ENCODE measurements at regions not wholly inside any gene's neighbourhood (a gene's known extent, or its start where the extent isn't known, plus 50 kb on each side); places are given as distances from the start of the nearest gene placed in this dataset.

DNA sequence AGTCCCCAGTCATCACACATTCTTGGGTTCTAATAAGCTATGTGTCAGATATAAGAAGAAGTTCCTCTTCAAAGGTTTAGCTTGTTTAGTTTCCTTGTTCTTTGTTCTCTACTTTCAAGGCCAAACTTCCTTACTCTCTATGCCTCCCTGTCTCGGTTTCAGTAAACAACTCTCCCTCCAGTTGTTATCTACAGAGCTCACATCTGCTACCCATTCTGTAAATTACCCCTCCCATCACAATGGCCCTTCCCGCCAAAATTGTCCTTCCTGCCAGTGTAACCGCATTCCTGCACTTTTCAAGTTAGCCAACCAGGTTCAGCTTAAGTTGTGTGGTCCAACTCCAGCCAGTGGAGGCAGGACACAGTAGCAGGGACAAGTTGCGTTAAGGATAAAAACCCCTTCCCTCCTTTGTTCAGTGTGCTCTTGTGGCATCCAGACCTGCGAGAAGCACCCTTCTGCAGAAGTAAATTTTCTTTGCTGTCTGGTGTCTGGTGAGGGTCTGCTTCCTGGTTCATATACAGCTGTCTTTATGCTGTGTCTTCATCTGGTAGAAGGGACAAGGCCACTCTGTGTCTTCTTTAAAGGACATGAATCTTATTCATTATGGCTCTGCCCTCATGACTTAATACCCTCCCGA lies 342.1 kb upstream of the GRM7 start:
- H3K27ac ChIP-seq, result no peak overlapping the region
- H3K4me3 ChIP-seq, result no peak overlapping the region
- no peaks in the 10 kb centered on the region for H3K36me3 ChIP-seq
- H3K27me3 ChIP-seq, result no peaks in the 10 kb centered on the region
- TF ChIP-seq, protein P1, sequence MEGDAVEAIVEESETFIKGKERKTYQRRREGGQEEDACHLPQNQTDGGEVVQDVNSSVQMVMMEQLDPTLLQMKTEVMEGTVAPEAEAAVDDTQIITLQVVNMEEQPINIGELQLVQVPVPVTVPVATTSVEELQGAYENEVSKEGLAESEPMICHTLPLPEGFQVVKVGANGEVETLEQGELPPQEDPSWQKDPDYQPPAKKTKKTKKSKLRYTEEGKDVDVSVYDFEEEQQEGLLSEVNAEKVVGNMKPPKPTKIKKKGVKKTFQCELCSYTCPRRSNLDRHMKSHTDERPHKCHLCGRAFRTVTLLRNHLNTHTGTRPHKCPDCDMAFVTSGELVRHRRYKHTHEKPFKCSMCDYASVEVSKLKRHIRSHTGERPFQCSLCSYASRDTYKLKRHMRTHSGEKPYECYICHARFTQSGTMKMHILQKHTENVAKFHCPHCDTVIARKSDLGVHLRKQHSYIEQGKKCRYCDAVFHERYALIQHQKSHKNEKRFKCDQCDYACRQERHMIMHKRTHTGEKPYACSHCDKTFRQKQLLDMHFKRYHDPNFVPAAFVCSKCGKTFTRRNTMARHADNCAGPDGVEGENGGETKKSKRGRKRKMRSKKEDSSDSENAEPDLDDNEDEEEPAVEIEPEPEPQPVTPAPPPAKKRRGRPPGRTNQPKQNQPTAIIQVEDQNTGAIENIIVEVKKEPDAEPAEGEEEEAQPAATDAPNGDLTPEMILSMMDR (IDR thresholded peaks at IDR 0.05), result no peak
- no peak for TF ChIP-seq POLR2A (IDR thresholded peaks at IDR 0.05)
- DNase-seq, result no peak
- no peaks in the 10 kb centered on the region for H3K9me3 ChIP-seq
- H3K4me1 ChIP-seq, result no peaks in the 10 kb centered on the region

GRCh38 chr3:6521369-6522113 lies 339.4 kb upstream of the GRM7 start:
- Histone ChIP-seq H3K4me1 (no peaks in the 10 kb centered on the region), H3K27ac (no peak overlapping the region), H3K27me3 (no peaks in the 10 kb centered on the region), H3K36me3 (no peaks in the 10 kb centered on the region), H3K4me3 (no peak overlapping the region), H3K9me3 (no peaks in the 10 kb centered on the region)
- DNase-seq, result no peak
- TF ChIP-seq, protein P1 (IDR thresholded peaks at IDR 0.05), result no peak
- no peak for TF ChIP-seq POLR2A (IDR thresholded peaks at IDR 0.05)

- TF ChIP-seq POLR2A (IDR thresholded peaks at IDR 0.05), result no peak
- TF ChIP-seq, protein P1 (IDR thresholded peaks at IDR 0.05), result no peak
- Histone ChIP-seq H3K9me3 (no peaks in the 10 kb centered on the region), H3K27ac (no peak overlapping the region), H3K4me1 (no peaks in the 10 kb centered on the region), H3K4me3 (no peak overlapping the region), H3K36me3 (no peaks in the 10 kb centered on the region), H3K27me3 (no peaks in the 10 kb centered on the region)
- no peak for DNase-seq
These were observed 338.7 kb upstream of the GRM7 start for GRCh38 chr3:6522191-6522590.

- Histone ChIP-seq H3K27ac (no peak overlapping the region), H3K36me3 (no peaks in the 10 kb centered on the region), H3K4me3 (no peak overlapping the region), H3K27me3 (no peaks in the 10 kb centered on the region), H3K4me1 (no peaks in the 10 kb centered on the region), H3K9me3 (no peaks in the 10 kb centered on the region)
- no peak for DNase-seq
- TF ChIP-seq, protein P1 (IDR thresholded peaks at IDR 0.05), result no peak
- no peak for TF ChIP-seq POLR2A (IDR thresholded peaks at IDR 0.05)
These were observed 337.9 kb upstream of the GRM7 start for GRCh38 chr3:6523043-6523442.

GRCh38 chr3:6524479-6524878 lies 336.4 kb upstream of the GRM7 start:
- Histone ChIP-seq H3K36me3 (no peaks in the 10 kb centered on the region), H3K4me3 (no peak overlapping the region), H3K4me1 (no peaks in the 10 kb centered on the region), H3K27me3 (no peaks in the 10 kb centered on the region), H3K27ac (no peak overlapping the region), H3K9me3 (no peaks in the 10 kb centered on the region)
- TF ChIP-seq, protein P1 (IDR thresholded peaks at IDR 0.05), result no peak
- TF ChIP-seq POLR2A (IDR thresholded peaks at IDR 0.05), result no peak
- DNase-seq, result no peak

All from Peyer's patch (tissue), 4 donors.